OCI-LY3 (cell line): ENCODE measurements at regions not wholly inside any gene's neighbourhood (a gene's known extent, or its start where the extent isn't known, plus 50 kb on each side); places are given as distances from the start of the nearest gene placed in this dataset.

Experiments used
- CTCF ChIP-seq: fragments of 200-600, 300-600 bp; sonication (generic); IDR thresholded peaks from 2 replicates; pipeline ENCODE4 v1.5.1; 2014; ENCODE audit warnings: antibody characterized with exemption, low read length, low read depth
- EZH2phosphoT487 ChIP-seq: fragments of 200-600 bp; shearing (Covaris generic); IDR thresholded peaks from 2 replicates; pipeline ENCODE4 v1.6.1; 2018; ENCODE audit warnings: antibody characterized with exemption, mixed run types, low read depth

DNA sequence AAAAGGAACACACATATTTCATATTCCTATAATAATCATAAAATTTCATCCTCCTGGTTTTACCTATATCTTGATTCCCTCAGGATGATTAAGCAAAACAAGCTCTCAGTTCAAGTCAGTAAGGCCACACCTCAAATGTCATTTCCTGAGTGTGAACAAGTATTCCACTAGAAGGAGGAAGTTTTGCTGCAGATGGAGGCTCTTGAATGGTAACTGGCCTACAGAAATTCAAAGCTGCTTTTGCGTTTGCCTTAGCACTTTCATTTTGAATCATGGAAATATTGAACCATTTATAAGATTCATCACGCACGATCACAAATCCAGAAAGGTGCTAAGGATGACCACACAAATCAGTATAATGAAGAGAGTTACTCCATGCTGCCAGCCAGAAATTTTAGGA lies 254.4 kb upstream of the CXXC4 start:
- TF ChIP-seq CTCF (no peak), EZH2phosphoT487 (no peak)
